ENCODE measurements at regions not wholly inside any gene's neighbourhood (a gene's known extent, or its start where the extent isn't known, plus 50 kb on each side); places are given as distances from the start of the nearest gene placed in this dataset.

DNA sequence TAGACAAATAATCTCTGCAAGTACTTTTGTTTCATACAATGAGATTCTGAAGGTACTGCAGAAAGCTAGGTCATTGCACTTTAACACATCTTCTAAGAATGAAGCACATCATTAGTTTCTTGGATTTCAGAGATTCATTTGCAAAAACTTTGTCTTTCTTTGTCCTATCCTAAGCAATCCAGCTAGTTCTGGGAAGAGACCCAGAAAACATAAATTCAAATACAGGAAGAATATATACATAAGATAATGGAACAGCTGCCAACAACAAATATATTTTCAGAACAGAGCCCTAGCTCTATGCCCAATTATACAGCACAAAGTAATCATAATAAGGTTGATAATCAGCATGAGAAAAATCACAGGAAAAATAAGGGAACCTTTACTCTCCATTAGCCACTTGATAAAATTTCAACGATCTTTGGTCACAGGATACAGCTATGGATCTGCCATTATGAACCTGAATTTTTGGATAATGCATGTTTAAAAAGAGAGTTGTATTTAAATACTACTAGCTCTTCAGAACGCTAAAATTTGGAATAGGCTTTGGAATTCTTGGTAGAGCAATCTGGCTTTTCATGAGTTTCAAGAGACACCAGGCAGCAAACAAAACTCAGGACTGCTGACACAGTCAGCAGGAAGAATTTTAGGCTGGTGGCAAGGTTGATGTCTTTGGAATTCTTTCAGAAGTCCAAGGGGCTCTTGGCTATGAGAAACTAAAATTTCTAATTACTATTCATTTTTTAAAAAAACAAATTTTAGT is 250.4 kb upstream of the SMIM21 start:
- no peak for DNase-seq (ENCODE audit: low spot score)

DNA sequence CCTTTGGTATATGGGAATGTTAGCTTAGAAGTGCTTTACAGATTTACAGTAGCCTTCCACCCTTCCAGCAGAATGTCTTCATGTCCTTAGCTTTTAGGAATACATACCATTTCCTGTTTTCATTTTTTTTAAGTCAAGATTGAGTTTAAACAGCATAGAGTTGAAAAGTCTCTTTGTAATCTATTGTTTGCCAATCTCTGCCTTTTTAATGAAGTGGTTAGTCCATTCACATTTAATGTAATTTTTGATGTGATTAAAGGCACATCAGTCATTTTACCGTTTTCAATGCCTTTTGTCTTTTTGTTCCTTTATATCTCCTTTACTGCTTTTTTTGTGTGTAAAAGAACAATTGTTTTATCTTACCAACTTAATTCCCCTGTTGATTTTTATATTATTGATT is 233.4 kb upstream of the SMIM21 start:
- no peak for DNase-seq (ENCODE audit: low spot score)

DNA sequence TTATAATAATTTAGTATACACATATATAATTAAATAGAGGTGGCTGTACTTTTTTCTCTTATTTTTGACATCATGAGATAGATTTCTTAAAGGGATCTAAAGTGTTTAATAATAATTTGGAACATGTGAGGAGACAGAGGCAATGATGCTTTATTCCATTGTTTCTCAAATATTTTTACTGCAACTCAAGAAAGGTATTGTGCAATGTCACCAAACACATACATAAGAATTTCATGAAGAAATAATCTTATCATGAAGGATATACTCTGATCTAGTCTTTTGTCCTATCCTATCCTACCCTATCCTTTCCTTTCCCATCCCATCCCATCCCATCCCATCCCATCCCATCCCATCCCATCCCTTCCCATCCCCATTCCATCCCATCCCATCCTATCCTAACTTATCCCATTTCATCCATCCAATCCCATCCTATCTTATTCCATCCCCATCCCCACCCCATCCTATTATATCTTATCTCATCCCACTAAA is 232.1 kb upstream of the SMIM21 start:
- DNase-seq (ENCODE audit: low spot score), result no peak

DNA sequence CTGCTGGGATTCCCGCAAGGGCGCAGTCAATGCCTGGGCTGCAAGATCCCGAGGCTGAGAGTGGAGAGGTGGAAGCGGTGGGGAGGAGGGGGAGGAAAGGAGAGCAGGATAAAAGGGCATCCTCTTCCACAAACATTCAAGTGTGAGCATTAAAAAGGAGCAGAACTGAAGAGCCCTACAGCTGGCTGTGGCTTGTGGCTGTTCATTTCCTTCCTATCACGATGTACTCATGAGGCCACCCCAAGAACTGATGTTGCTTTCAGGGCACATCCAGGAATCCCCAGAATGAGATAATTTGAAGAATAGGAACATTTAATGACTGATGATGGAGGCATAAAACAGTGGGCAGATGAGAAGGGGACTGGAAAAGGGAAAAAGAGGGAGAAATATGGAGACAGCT is 230.8 kb upstream of the SMIM21 start:
- DNase-seq (ENCODE audit: low spot score), result no peak

GRCh38 chr18:75656563-75657247 is 229.2 kb upstream of the SMIM21 start:
- DNase-seq (ENCODE audit: low spot score), result no peak

- DNase-seq (ENCODE audit: low spot score), result no peak
Observed at GRCh38 chr18:75656035-75656434, 228.5 kb upstream of the SMIM21 start.

DNA sequence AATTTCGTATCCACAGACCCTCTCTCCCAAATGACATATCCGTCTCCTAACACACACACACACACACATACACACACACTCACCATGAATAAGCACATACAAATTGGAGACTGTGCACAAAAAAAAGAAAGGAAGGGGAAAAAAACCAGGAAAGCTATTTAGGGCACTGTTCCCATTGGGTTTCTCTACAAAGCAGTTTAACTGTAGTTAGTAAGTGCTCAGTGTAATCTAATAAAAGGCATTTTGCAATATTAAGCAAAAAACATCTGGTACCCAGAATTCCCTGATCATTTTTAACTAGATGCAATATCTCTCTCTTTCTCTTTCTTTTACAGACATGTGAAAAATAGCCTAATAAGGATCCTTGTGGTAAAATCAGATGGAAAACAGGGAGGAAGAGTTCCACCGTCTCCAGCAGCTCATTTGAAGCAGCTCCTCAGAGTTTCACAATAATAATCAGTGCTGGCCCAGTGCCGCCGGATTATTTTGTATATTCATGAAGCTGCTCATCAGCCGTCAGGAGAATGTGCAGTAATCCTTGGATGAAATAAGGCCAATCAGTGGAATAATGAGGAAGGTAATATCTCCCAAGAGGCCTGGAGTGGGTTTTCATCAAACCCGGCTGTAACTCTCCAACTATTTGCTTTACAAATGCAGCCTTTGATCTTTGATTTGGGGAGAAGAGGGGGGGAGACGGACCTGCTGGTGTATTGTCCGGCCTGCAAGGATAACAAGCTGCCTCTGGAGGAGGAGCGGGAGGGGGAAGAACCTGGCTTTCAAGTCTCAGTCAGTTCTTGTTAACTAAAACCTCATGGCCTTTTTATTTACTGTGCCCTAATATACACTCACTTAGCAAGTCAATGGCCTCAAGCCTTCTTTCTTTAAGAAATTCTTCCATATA is 227.6 kb upstream of the SMIM21 start:
- DNase-seq (ENCODE audit: low spot score), result no peak

DNA sequence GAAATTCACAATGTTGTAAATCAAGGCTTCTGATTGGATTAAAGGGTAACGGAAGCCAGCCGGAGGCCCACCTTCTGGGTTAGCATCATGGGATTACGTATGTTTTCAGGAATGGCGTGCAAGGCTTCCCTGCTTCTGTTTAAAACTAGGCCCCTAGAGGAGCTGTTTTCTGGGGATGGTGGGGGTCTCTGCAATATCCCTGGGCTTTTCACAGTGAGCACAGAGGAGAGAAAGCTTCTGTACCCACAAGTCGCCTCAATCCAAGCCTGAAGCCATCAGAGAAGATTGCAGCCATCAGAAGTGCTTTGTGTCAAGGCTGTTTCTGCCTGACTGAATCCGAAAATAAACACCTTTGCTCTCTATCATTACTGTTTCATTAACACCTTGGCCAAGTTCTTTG is 226.9 kb upstream of the SMIM21 start:
- DNase-seq (ENCODE audit: low spot score), result no peak

DNA sequence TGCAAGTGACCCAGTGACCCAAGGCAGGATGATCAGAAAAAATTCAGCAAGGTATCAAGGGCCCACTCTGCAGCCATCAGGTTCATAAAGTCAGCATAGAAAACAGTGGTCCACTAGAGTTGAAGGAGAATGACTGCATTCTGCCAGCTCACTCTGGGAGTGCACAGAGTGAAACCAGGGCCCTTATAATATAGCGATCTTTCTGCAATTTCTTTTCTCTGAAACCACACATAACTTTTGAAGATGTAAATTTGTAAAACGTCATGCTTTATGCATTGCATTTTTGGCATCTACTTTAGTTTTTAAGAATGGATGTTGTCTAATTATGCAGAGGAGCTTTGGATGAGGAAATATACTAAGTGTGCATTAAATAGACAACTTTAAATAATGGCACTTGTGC is 225.0 kb upstream of the SMIM21 start:
- no peak for DNase-seq (ENCODE audit: low spot score)

GRCh38 chr18:75644871-75645270 is 217.4 kb upstream of the SMIM21 start:
- no peak for DNase-seq (ENCODE audit: low spot score)

GRCh38 chr18:75643083-75643482 is 215.6 kb upstream of the SMIM21 start:
- DNase-seq (ENCODE audit: low spot score), result no peak

DNA sequence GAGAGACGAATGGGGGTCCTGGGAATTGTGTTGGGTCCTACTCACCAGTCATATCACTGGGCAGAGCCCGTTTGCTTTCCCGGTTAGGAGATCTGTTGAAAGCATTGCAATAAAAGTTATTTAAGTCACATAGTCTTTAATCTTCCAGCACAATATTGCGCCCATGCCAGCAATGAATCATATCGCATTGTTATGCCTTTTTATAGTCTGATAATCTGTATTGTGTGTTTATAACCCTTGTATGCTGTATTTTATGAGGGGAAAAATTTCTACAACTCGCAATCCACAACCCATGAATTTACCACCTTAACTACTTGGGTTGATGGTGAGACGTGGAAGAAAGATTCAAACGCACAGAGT is 211.9 kb upstream of the SMIM21 start:
- DNase-seq (ENCODE audit: low spot score), result no peak

GRCh38 chr18:75638776-75639471 is 211.4 kb upstream of the SMIM21 start:
- DNase-seq (ENCODE audit: low spot score), result peak; percentile 57

DNA sequence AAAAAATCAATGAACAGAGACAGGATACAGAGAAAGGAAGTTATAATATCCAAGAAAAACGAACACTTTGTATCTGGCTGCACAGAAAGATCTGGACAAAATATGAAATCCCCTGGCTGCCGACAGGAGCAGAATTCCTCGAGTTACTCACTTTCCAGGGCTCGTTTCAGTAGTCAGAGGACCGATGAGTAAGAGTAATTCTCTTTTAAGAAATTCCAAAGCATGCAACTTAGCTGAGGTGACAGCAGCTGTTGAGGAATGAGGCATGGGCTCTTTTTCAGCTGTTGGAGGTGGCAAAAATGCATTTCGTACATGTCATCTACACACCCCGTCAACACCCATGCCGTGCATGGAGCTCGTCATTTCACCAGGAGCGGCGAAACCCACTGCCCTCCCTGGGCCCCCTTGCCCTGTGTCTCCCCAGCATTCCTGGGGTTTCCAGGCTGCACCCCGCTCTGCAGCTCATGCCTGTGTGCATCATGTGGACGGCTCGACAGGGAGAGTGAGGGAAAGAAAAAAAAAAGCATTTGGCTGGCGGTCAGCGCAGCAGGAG is 210.8 kb upstream of the SMIM21 start:
- no peak for DNase-seq (ENCODE audit: low spot score)

- no peak for DNase-seq (ENCODE audit: low spot score)
Observed at GRCh38 chr18:75635096-75635495, 207.6 kb upstream of the SMIM21 start.

- no peak for DNase-seq (ENCODE audit: low spot score)
Observed at GRCh38 chr18:75625966-75626365, 198.5 kb upstream of the SMIM21 start.

DNA sequence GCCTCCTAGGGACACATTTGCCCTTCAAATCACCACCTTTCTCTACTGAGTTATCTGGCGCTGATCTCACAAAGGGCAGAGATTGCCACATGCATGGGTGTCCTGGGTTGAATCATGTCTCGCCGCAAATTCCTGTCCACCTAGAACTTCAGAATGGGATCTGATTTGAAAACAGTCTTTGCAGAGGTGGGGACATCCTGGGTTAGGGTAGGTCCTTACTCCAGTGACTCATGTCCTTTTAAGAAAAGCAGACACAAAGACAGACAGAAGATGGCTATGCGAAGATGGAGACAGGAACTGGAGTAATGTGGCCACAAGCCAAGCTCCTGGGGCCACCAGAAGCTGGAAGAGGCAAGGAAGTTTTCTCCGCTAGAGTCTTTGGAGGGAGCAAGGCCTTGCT is 197.4 kb upstream of the SMIM21 start:
- no peak for DNase-seq (ENCODE audit: low spot score)

DNA sequence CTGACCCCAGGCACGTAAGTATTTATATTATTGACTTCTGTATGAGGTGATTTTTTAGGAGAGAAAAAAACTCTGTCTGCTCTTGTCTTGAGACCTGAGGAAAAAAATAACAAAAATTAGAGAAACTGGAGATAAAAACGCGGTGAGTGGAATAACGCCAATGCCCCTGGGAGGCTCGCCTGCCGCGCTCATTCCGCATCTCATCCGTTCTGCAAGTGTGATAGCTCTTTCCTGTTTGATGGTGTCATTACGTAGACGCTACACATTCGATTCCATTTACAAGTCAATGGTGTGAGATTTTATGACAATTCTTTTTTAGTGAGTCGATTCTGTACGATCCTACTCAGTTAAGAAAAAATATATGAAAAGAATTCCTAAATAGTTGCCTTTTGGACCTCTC is 194.3 kb upstream of the SMIM21 start:
- DNase-seq (ENCODE audit: low spot score), result no peak

GRCh38 chr18:75618146-75618545 is 190.6 kb upstream of the SMIM21 start:
- no peak for DNase-seq (ENCODE audit: low spot score)

- no peak for DNase-seq (ENCODE audit: low spot score)
Observed at GRCh38 chr18:75612456-75612855, 185.0 kb upstream of the SMIM21 start.

- DNase-seq (ENCODE audit: low spot score), result no peak
Observed at GRCh38 chr18:75607701-75608100, 180.2 kb upstream of the SMIM21 start.

DNA sequence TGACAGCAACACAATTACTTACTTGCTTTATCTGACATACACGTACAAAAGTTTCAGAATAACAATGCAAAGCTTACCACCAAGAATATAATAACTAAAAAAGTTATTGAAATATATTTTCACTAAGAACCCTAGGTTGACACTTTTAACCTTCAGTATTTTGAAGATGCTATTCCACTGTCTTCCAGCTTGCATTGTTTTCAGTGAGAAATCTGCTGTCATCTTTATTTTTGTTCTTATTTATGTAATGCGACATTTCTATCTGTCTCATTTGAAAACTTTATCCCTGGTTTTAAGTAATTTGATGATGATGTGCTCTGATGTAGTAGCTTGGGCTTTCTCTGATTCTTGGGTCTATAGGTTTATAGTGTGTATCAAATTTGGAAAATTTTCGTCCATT is 165.0 kb upstream of the SMIM21 start:
- DNase-seq (ENCODE audit: low spot score), result no peak

All from ecto neural progenitor cell (in vitro differentiated cells).